Heart right ventricle (tissue), 16 donors: ENCODE measurements at regions not wholly inside any gene's neighbourhood (a gene's known extent, or its start where the extent isn't known, plus 50 kb on each side); places are given as distances from the start of the nearest gene placed in this dataset.

Experiments used
- ATAC-seq, 8 donors: fragments of 200-7000 bp; cut with Tn5 transposase; one replicate each; pipeline ENCODE4 v1.9.1; 2020; ENCODE audit warnings: mild to moderate bottlenecking in 8 of 8, moderate library complexity in 8 of 8, moderate number of reproducible peaks in 1 of 8
- DNase-seq, 2 donors: peaks; one replicate each; pipeline ENCODE4 v3.0.0-alpha.2; 2020
- H3K27ac ChIP-seq, 10 donors: fragments of 200-600 bp; sonication (generic) in 2 of 10; one replicate each; pipeline versions ENCODE4 v1.5.0 to v1.8.0; 2020 to 2022; ENCODE audit warnings: mild to moderate bottlenecking in 3 of 10
- H3K27me3 ChIP-seq, 7 donors: fragments of 200-600 bp; one replicate each; pipeline ENCODE4 v1.8.0; 2021 to 2022; ENCODE audit warnings: mild to moderate bottlenecking in 2 of 7
- H3K36me3 ChIP-seq, 9 donors: fragments of 200-600 bp; sonication (generic) in 1 of 9; one replicate each; pipeline versions ENCODE4 v1.5.0 to v1.8.0; 2020 to 2022; ENCODE audit warnings: mild to moderate bottlenecking in 2 of 9
- H3K4me1 ChIP-seq, 9 donors: fragments of 200-600 bp; sonication (generic) in 1 of 9; one replicate each; pipeline versions ENCODE4 v1.5.0 to v1.8.0; 2020 to 2022; ENCODE audit warnings: mild to moderate bottlenecking in 4 of 9
- H3K4me3 ChIP-seq, 10 donors: fragments of 200-600 bp; sonication (generic) in 2 of 10; one replicate each; pipeline versions ENCODE4 v1.5.0 to v1.8.0; 2020 to 2022; ENCODE audit warnings: mild to moderate bottlenecking in 7 of 10, moderate library complexity in 2 of 10
- H3K9me3 ChIP-seq, 11 donors: fragments of 200-600 bp in 10 of 11; sonication (generic) in 2 of 11; one replicate each; pipeline versions ENCODE4 v1.5.0 to v1.8.0; 2013 to 2022; ENCODE audit warnings: mild to moderate bottlenecking in 2 of 11, control low read depth in 1 of 11, moderate library complexity in 1 of 11
- WGBS, 2 donors: extraction: QIAGEN DNeasy Blood & Tissue Kit; methylation state at CpG; one replicate each; pipeline ENCODE4 v1.1.7; 2013; ENCODE audit warnings: inconsistent platforms in 1 of 2; 5-methylcytosine and 5-hydroxymethylcytosine counted together
- intact Hi-C, 10 donors: fragments of 100-400 bp; cut with DNase I; formaldehyde crosslinking; loops; one replicate each; pipeline versions ENCODE4 v1.11.1 to v1.14.2; 2022
- TF ChIP-seq, protein P1 (sequence below), 9 donors: fragments of 200-600 bp; sonication (generic) in 2 of 9; IDR thresholded peaks; one replicate each; pipeline versions ENCODE4 v1.5.0 to v1.8.0; 2021 to 2022; ENCODE audit warnings: antibody characterized with exemption in 9 of 9, mild to moderate bottlenecking in 5 of 9, moderate library complexity in 1 of 9
- donor health status: Arrhythmogenic right ventricular cardiomyopathy.
- donor health status: ischemic (EF 13 %, LVEDD 7.1; RV severe dilation, severe dysfunction).
- donor health status: healthy with polysubstance abuse.
- donor health status: DM: no; HTN: yes; CAD: no.
- donor health status: DM: no; HTN: no; CAD: no.
- donor health status: ischemic (EF 25% LVEDD 6.9; RV normal size, moderate dysfunction).
- donor health status: ischemic (EF 25% LVEDD 5.7; RV mildly dilated, moderate dysfunction).
- donor health status: healthy.
- donor health status: DM: yes; HTN: yes; CAD: no.
- donor health status: Ischemic cardiomyopathy.
- donor health status: ischemic (EF 35%, LVEDD 5.7; RV mildly dilated, moderate dysfunction).
- donor health status: nonischemic (EF 11% LVEDD 7.7; RV severe dilation, severe dysfunction).
- donor health status: DM: yes; HTN: yes; CAD: no.
- donor health status: PGD.
- donor health status: ischemic (EF 29% LVEDD 5.4; RV normal size, mild dysfunction).
- donor health status: nonischemic (EF 23%, LVEDD 6.1; RV moderate dilation, normal function).

- TF ChIP-seq, protein P1, sequence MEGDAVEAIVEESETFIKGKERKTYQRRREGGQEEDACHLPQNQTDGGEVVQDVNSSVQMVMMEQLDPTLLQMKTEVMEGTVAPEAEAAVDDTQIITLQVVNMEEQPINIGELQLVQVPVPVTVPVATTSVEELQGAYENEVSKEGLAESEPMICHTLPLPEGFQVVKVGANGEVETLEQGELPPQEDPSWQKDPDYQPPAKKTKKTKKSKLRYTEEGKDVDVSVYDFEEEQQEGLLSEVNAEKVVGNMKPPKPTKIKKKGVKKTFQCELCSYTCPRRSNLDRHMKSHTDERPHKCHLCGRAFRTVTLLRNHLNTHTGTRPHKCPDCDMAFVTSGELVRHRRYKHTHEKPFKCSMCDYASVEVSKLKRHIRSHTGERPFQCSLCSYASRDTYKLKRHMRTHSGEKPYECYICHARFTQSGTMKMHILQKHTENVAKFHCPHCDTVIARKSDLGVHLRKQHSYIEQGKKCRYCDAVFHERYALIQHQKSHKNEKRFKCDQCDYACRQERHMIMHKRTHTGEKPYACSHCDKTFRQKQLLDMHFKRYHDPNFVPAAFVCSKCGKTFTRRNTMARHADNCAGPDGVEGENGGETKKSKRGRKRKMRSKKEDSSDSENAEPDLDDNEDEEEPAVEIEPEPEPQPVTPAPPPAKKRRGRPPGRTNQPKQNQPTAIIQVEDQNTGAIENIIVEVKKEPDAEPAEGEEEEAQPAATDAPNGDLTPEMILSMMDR (IDR thresholded peaks at IDR 0.05) = no peak
- H3K27ac ChIP-seq = no peak overlapping the region
- H3K36me3 ChIP-seq = no peaks in the 10 kb centered on the region
- 72 to 77% methylated on average over 2 of the region's 2 CpGs for whole genome bisulfite sequencing, 2 donors
- intact Hi-C loops = no loop called here
- ATAC-seq (no peak), DNase-seq (no peak)
- H3K4me3 ChIP-seq = no peak overlapping the region
- H3K27me3 ChIP-seq = no peaks in the 10 kb centered on the region
- no peaks in the 10 kb centered on the region for H3K4me1 ChIP-seq
- no peaks in the 10 kb centered on the region for H3K9me3 ChIP-seq
Measured at GRCh38 chr4:163251204-163251603, 81.2 kb downstream of the NPY1R start.

GRCh38 chr4:163249042-163249441 is 82.4 kb upstream of the NAF1 start:
- 47 to 53% methylated on average over 2 of the region's 2 CpGs for WGBS, 2 donors
- no peaks in the 10 kb centered on the region for H3K36me3 ChIP-seq
- no peak overlapping the region for H3K4me3 ChIP-seq
- no peaks in the 10 kb centered on the region for H3K9me3 ChIP-seq
- peaks cover 0 to 8% (median 0%) of the 10 kb centered on the region in 7 donors for H3K27me3 ChIP-seq
- no peak for ATAC-seq
- no peak overlapping the region for H3K27ac ChIP-seq
- intact Hi-C loops = loop anchor here in 1 of 10 donors (10.0 kb wide), 1 partner anchor 184 kb away; no protein-coding TSS in a partner anchor
- DNase-seq = no peak
- no peaks in the 10 kb centered on the region for H3K4me1 ChIP-seq
- TF ChIP-seq, protein P1 (IDR thresholded peaks at IDR 0.05) = no peak

DNA sequence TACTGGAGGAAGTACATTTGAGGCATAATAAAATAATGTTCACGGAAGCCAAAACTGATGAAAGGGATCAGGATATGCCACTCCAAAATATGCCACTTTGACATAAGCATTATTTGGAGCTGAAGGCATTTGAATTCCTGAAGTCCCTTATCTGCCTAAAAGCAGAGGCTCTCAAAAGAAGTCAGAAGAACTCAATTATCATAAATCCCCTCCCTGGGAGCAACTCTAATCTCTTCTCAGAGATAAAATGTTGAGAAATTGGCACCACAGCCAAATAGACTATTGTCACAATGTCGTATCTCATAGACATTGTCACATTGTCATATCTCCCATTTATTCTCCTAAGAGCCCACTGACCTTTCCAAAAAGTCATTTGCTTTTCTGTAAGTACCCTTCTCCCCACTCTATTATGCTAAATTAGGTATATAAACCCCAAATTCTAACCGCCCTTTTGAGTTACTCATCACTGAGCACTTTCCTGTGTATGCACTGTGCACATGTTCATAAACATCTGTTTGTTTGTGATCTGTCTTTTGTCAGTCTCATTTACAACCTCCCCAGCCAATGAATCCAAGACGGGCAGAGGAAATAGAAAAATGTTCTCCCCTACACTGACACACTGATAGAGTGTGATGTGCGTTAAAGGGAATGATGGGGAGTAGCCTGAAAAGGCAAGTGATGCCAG is 78.5 kb upstream of the NAF1 start:
- no peaks in the 10 kb centered on the region for H3K4me1 ChIP-seq
- no peak overlapping the region for H3K4me3 ChIP-seq
- TF ChIP-seq, protein P1 (IDR thresholded peaks at IDR 0.05) = no peak
- no peak overlapping the region for H3K27ac ChIP-seq
- no peaks in the 10 kb centered on the region for H3K9me3 ChIP-seq
- DNase-seq = no peak
- ATAC-seq = no peak
- intact Hi-C loops = loop anchor here in 1 of 10 donors (10.0 kb wide), 1 partner anchor 180 kb away; no protein-coding TSS in a partner anchor
- H3K27me3 ChIP-seq = peaks cover 0 to 11% (median 0%) of the 10 kb centered on the region in 7 donors
- H3K36me3 ChIP-seq = no peaks in the 10 kb centered on the region
- WGBS, 2 donors = 18 to 19% methylated on average over 5 of the region's 5 CpGs

DNA sequence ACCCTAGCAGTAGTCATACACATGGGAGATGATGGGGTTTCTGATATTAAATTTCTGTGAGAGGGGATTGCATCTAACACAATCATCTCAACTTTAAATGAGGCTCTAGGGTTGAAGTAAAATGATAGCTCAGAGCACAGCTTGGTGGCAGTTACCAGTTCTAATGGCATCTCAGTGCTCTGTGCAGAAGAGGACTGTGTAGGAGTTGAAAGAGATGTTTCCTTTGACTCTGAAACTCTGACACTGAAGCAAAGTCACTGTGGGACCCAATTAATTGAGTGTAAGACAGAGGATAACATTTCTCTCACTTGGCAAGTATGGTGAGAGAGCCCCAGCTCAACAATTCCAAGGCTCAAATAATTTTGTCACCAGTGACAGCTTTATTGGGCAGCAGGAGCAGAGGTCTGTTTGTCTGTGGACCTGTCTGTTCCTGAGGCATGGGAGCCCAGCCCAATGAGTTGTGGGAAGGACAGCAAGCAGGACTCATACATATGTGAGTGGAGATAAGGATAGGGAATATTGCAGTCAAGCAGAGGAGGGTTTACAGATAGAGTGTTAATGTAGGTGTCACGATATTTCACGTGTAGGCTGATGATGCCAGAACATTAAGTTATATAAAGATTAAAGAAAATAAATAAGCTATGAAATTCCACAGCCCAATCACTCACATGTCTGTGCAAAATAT is 76.7 kb upstream of the NAF1 start:
- TF ChIP-seq, protein P1 (IDR thresholded peaks at IDR 0.05) = no peak
- Histone ChIP-seq H3K36me3 (no peaks in the 10 kb centered on the region), H3K27ac (no peak overlapping the region), H3K4me1 (no peaks in the 10 kb centered on the region), H3K27me3 (peaks cover 0 to 11% (median 0%) of the 10 kb centered on the region in 7 donors), H3K4me3 (no peak overlapping the region), H3K9me3 (no peaks in the 10 kb centered on the region)
- no peak for DNase-seq
- no peak for ATAC-seq
- intact Hi-C loops = loop anchor here in 1 of 10 donors (10.0 kb wide), 1 partner anchor 179 kb away; no protein-coding TSS in a partner anchor
- 54 to 66% methylated on average over 2 of the region's 2 CpGs for WGBS, 2 donors
